ENCODE measurements at regions not wholly inside any gene's neighbourhood (a gene's known extent, or its start where the extent isn't known, plus 50 kb on each side); places are given as distances from the start of the nearest gene placed in this dataset.

GRCh38 chr9:86796666-86797065, 150.6 kb downstream of the GAS1 start:
- POLR2A ChIA-PET = no interaction called here
- no peak for DNase-seq (ENCODE audit: extremely low spot score)
- TF ChIP-seq CTCF (IDR thresholded peaks at IDR 0.05; ENCODE audit: control extremely low read depth, extremely low read depth, low read depth, missing control alignments) = no peak
- CTCF ChIA-PET = no interaction called here

GRCh38 chr9:86795823-86796553, 151.3 kb downstream of the GAS1 start:
- DNase-seq (ENCODE audit: extremely low spot score) = no peak
- ChIA-PET CTCF (no interaction called here), POLR2A (no interaction called here)
- TF ChIP-seq CTCF (IDR thresholded peaks at IDR 0.05; ENCODE audit: control extremely low read depth, extremely low read depth, low read depth, missing control alignments) = no peak

GRCh38 chr9:86795047-86795442, 152.3 kb downstream of the GAS1 start:
- ChIA-PET POLR2A (no interaction called here), CTCF (no interaction called here)

GRCh38 chr9:86794391-86795046, 152.8 kb downstream of the GAS1 start:
- no peak for TF ChIP-seq CTCF (IDR thresholded peaks at IDR 0.05; ENCODE audit: control extremely low read depth, extremely low read depth, low read depth, missing control alignments)
- CTCF ChIA-PET = no interaction called here
- POLR2A ChIA-PET = no interaction called here
- DNase-seq (ENCODE audit: extremely low spot score) = no peak

More at GRCh38 chr9:86795047-86795442, 152.3 kb downstream of the GAS1 start:
- DNase-seq (ENCODE audit: extremely low spot score) = no peak
- no peak for TF ChIP-seq CTCF (IDR thresholded peaks at IDR 0.05; ENCODE audit: control extremely low read depth, extremely low read depth, low read depth, missing control alignments)

- no peak for DNase-seq (ENCODE audit: extremely low spot score)
- CTCF ChIA-PET = interaction anchor here (0.8 to 1.3 kb wide), 2 partner anchors 10 to 134 kb away, joined by 3 to 4 read pairs; no protein-coding TSS in a partner anchor
- POLR2A ChIA-PET = no interaction called here
- TF ChIP-seq CTCF (IDR thresholded peaks at IDR 0.05; ENCODE audit: control extremely low read depth, extremely low read depth, low read depth, missing control alignments) = no peak
These were observed 155.2 kb downstream of the GAS1 start for GRCh38 chr9:86792136-86792535.

- CTCF ChIA-PET = interaction anchor here (1.3 kb wide), 1 partner anchor 9 kb away, joined by 4 read pairs; no protein-coding TSS in a partner anchor
- no peak for DNase-seq (ENCODE audit: extremely low spot score)
- POLR2A ChIA-PET = no interaction called here
These were observed 156.5 kb downstream of the GAS1 start for GRCh38 chr9:86790805-86791204.

More at GRCh38 chr9:86790805-86791204, 156.5 kb downstream of the GAS1 start:
- no peak for TF ChIP-seq CTCF (IDR thresholded peaks at IDR 0.05; ENCODE audit: control extremely low read depth, extremely low read depth, low read depth, missing control alignments)

Data from GM10248 (cell line).